ENCODE measurements at regions not wholly inside any gene's neighbourhood (a gene's known extent, or its start where the extent isn't known, plus 50 kb on each side); places are given as distances from the start of the nearest gene placed in this dataset.

DNA sequence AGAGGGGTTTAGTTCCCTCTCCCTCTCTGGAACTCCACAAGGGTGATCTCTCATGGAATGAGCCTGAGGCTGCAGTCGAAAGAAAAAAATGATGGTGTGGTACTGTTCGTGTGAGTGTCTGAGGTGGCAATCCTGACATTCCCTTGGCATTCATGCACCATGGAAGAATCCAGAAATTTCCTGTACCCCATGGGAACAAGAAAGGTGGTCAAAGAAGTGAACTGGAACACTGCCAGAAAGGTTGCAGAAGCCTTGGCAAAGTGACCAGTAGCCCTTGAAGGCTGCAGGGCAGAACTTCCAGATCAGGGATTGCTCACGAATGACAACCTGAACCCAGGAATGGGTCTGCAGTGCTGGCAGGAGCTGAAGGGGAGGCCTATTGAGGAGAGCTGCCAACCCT is 394.7 kb downstream of the CD83 start:
- Histone ChIP-seq H3K27me3 (ENCODE audit: insufficient read depth) (no peaks in the 10 kb centered on the region), H3K79me2 (replicated peaks; ENCODE audit: insufficient read depth) (no peaks in the 10 kb centered on the region), H4K20me1 (replicated peaks; ENCODE audit: insufficient read depth) (no peaks in the 10 kb centered on the region), H3K4me3 (no peak overlapping the region), H2AFZ (no peak overlapping the region), H3K27ac (ENCODE audit: low read depth) (no peak overlapping the region), H3K9me2 (ENCODE audit: insufficient read depth) (peaks cover 11% of the 10 kb centered on the region), H3K4me1 (ENCODE audit: insufficient read depth) (no peaks in the 10 kb centered on the region; the same call in 1 of the 2 replicates), H3K4me2 (no peak overlapping the region), H3F3A (replicated peaks; ENCODE audit: low read depth) (no peaks in the 10 kb centered on the region), H3K36me3 (ENCODE audit: insufficient read depth) (no peaks in the 10 kb centered on the region)
- ATAC-seq (no peak), DNase-seq (ENCODE audit: low spot score) (no peak)
- H3K4me1 Mint-ChIP-seq, result peaks cover 9% of the 10 kb centered on the region; the same call in 2 of the 3 replicates
- no peak overlapping the region for H3K27ac Mint-ChIP-seq
- no peaks in the 10 kb centered on the region for H3K27me3 Mint-ChIP-seq (ENCODE audit: insufficient read depth, low read depth, poor library complexity)
- no peak for TF ChIP-seq STAT1 (IDR thresholded peaks at IDR 0.05; ENCODE audit: unreplicated experiment)
- no peak for TF ChIP-seq JUNB (IDR thresholded peaks at IDR 0.05; ENCODE audit: unreplicated experiment)
- TF ChIP-seq ZNF462 (CRISPR knock-in tag; IDR thresholded peaks at IDR 0.05), result no peak
- no peak for TF ChIP-seq POLR2AphosphoS5 (IDR thresholded peaks at IDR 0.05; ENCODE audit: low read depth)
- no peak for TF ChIP-seq EZH2phosphoT487 (IDR thresholded peaks at IDR 0.05; ENCODE audit: unreplicated experiment)
- no peak for TF ChIP-seq CREB1 (CRISPR knock-in tag; IDR thresholded peaks at IDR 0.05; ENCODE audit: low read depth)
- no peak for TF ChIP-seq EZH2 (IDR thresholded peaks at IDR 0.05; ENCODE audit: low read depth, unreplicated experiment)
- TF ChIP-seq ZNF331 (CRISPR knock-in tag; IDR thresholded peaks at IDR 0.05; ENCODE audit: low read depth), result no peak
- peaks cover 3% of the 10 kb centered on the region; the same call in 2 of the 3 replicates for H3K36me3 Mint-ChIP-seq (ENCODE audit: low read depth)
- no peaks in the 10 kb centered on the region; the same call in 1 of the 3 replicates for H3K9me3 Mint-ChIP-seq
- no peak overlapping the region for H3K4me3 Mint-ChIP-seq
